ENCODE measurements at regions not wholly inside any gene's neighbourhood (a gene's known extent, or its start where the extent isn't known, plus 50 kb on each side); places are given as distances from the start of the nearest gene placed in this dataset.

DNA sequence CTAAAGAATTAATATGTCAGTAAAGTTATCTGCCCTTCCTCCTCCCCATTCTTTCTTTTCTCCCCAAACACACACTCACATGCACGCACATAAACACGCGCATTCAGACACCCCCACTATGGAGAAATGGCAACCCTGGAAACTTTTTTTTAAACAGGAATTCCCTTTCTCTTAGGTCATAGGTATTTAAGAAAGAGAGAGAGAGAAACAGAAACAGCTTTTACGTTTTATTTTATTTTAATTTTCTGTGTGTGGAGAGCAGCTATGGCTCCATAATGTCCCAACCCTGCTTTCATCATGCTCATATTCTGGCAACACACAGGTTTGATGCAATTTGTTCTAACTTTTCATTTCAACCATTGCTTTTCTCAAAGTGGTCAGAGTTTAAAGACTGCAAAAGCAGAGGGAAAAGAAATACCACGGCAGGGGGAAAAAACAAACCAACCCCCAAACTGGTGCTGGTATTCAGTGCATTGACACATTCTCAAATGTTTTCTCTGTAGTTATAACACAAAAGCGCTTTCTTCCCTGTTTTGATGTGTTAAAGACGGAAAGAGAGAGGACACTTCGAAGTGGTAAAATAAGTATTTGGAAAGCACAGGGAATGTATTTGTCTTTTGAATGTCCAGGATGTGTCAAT lies 126.0 kb upstream of the TMEM161B start:
- no peak for DNase-seq

DNA sequence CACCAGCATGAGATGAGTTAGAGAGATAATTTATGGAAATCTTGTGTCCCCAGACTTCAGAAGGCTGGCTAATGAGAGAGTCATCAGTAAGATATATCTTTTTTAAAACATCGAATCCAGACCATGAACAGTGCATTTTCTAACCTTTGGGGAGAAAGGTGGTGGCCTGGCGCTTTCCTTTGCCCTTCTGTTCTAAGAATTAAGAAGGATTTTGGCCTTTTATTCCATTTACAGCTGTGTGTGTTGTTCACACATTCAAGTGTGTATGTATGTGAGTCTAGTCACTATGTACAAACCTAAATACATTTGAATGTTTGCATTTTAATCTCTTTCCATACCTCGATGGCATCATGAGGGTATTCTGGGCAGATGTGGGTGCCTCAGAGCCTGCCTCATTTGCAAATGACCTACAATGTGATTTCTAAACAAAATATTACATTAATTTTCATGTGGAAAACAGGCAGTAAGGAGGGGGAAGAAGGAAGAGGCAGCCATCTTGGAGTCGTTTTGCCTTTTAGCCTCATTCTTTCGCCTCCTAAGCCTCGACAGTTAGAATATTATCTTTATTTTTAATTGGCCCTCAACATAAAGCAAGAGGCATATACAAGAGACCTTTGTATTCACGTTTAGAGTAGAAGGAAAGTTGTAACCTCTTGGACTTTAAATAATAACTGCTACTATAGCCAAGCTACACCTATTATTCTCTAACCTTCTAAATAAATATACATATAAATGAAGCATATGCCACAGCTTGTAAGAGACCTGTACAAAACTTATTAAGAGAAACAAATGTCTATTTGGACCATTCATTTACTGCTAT lies 125.3 kb upstream of the TMEM161B start:
- no peak for DNase-seq

DNA sequence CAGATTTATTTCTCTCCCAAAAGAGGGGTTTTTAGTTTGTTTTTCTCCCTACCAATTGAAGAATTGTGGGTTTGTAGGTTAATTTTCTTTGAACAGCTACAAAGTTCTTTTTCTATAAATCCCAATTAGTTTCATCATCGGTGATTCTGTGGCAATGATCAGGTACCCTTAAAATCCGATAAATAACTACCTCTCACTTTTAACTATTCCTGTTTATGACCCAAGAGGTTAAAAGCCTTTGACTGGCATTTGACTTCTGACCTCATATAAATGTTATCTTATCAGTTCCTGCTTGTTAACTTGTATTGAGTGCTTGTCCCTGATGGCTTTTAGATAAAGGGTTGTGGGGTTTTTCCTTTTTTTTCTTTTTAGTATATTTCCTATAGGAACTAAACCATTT lies 124.4 kb upstream of the TMEM161B start:
- no peak for DNase-seq

DNA sequence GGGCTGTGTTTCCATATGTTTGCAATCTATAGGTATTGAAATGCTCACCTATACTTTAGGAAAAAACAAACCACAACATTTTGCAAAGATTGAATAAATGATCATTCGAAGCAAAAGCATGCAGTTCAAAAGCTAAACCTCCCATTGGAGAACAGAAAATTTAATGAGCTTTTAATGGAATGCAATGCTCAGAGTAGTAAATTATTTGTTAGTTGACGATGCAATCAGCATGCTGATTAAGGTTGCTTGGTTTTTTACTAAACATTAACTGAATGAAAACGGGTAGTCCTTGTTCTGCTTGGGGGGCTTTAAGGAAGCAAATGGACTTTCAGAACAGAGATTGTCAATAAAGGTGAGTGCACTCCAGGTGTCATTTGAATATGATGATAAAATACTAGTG lies 123.3 kb upstream of the TMEM161B start:
- no peak for DNase-seq

DNA sequence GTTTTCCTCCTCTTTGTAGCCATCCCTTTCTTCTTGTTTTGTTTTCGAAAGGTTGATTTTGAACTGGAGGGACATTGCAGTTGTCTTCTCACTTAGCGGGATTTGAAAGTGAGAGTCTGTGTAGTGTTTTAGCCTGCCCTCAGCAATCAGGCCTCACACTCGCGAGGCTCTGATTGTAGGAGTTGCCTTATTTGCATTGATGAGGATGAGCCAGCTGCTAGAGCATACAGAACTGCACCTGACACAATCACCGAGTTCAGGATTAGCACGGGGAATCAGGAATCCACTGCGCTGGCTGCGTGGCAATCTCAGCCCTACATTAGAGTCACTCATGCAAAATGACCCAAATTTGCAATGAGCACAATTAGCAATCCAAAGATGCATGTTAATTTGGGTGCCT lies 122.5 kb upstream of the TMEM161B start:
- DNase-seq, result no peak

DNA sequence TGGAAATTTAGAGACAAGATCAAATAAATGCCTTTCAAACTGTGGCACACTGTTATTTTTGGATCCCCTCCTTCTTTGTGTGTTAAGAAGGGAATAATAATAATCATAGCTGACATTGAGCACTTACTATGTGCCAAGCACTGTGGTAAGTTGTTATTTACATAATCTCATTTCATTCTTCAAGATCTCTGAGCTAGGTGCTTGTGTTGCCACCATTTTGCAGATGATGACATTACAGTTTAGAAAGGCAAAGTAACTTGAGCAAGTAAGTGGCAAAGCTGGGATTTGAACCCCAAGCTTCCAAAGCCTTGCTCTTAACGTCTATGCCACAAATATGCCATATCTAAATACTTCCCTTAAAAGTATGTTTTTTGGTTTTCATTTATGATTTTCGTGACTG lies 121.8 kb upstream of the TMEM161B start:
- no peak for DNase-seq

DNA sequence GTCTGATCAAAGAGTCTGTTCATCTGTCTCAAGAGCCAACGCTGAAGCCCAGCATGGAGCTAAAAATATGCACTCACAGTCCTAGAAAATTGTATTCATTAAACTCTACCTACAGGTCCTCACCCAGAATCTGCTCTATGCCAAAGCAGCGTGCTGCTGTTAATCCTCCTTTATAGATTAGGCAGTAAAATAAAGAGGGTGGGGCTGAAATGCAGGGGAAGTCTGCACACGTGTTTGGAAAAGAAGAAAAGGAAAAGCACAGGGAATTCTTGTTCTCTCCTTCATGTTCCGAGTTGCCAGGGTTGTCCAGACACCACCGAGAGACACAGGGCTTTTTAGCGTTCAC lies 121.4 kb upstream of the TMEM161B start:
- DNase-seq, result no peak

DNA sequence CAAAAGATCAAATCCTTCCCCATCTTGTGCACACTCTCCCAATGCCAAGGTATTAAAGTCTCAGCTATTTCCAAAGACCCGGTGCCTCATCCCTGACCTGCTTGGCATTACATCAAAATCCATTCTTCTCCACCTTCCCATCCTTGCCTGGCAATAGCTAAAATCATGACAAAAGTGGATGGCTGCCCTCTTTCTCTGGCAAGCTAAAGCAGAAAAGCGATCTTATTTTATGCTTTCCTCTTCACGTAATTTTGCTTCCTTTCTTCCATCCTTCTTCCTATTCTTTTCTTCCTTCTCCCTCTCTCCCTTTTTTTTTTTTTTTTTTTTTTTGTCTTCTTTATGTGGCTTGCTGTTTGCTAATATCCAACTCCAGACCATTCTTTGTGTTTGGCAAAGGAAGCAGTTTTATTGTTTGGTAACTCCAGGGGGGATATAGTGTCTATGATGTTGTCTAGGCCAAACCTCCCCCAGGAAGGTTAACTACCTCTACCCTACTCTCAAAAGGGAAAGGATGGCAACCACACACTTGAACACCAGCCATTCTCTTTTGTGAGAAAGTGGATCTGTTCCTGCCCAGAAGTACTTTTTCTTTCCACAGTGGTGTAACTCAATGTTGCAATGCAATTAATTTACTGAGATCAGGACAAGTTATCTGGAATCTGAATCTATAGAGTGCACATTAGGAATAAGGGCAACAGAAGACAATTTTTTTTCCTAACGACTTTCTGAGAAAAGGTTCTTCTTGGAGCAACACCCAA lies 120.9 kb upstream of the TMEM161B start:
- no peak for DNase-seq

DNA sequence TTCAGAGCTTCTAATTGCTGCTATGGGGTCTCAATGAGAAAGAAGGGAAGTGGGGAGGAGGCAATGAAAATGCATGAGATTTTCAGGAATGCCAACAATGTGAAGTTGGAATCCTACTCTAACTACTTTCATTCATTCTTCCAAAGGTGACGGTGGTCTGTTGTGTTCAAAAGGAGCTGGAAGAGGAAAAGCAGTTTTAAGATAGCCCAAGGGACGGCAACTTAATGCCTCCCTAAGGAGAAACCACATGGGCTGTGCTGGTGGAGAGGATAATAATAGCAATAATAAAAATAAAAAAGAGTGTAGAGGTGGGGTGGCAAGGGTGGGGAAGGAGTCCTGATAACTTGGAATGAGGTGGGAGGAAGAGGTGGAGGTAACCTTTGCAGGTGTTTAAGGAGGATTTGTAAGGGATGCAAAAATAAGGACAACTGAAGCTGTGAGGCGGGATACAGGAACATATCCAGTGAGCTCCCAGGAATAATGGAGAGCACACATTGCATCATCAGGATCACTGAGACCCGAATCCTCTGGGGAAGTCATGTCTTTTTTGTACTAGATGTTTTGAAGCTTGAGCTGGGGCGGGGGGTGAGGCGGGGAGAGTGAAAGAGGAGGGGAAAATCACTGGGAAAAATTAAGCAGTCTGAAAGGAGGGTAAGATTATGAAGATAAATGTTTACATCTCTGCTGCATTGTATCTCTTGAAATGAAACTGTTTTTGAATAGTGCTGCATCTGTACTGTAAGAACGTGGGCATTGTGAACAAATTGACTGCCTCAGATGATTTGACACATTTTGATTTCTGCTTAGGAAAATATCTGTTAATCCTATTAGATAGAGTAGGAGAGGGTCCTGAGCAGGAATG lies 120.1 kb upstream of the TMEM161B start:
- no peak for DNase-seq

DNA sequence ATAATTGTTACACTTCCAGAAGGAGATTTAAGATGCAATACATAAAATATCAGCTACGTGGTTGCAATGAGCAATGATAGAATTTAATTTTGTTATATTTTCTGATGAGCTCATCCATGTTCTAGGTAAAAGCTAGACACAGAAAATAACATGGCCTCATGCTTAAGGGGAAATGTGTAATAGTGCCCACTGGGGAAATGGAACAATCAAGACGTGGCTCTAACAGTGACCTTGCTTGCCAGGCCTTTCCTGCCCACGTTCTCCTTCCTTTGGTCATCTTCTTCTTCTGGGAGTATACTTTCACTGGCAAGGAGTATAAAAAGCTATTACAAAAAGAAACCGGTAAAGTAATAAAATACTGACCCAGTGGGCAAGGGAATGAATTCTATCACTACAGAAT lies 116.2 kb upstream of the TMEM161B start:
- DNase-seq, result no peak

DNA sequence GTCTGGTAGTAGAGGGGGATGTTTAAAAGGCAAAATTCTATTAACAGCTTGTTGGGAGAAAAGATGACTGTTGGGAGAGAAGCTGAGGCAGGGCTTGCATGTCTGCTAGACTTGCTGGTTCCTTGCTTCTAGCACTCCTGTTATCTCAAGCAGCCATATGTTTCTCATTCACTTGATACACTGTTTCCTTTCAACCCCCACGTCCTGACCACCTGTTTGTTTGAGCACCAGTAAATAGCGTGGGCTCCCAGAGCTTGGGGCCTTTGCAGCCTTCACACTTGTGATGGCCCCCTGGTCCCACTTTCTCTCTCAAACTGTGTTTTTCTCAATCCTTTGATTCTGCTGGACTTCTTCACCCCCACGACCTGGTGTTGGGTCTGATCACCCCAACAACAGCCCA lies 111.7 kb upstream of the TMEM161B start:
- no peak for DNase-seq

DNA sequence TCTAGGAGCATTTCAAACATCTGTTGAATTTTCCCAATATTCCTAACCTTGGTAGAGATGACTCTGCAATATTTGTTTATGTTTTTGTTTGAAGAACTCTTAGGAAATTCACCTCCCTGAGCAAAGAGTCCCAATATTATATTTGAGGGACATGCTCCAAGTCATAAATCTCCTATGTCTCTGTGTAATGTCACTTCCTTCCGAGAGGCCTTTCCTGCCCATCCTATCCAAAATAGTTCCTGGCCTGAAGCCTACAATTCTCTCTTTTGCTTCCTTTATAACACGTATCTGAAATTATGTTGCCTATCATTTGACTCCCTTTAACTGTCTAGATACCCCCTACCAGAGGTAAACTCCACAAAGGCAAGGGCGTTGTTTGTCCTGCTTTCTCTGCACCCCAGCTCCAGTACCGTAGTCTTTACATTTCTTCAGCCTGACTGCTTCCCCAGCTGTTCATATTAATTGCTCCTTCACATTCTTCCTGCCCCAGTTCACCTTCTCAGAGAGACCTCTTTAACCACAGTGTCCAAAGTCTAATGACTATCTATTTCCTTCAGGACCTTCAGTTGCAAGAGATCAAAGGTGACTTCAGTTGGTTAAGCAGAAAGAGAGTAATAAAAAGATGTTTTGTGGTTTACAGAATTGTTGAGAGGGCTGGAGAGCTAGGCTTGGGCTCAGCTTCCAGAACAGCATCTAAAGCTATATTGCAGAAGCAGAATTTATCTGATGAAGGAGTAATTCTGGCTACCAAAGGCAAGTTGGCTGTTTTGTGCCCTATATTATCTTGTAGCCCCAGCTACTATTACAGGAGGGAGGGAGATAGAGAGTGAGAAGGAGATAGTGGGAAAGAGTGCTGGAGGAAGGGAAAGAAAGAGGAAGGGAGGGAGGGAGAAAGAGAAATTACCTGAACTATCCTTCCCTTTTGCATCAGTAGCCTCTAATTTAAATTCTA lies 109.3 kb upstream of the TMEM161B start:
- DNase-seq, result no peak

DNA sequence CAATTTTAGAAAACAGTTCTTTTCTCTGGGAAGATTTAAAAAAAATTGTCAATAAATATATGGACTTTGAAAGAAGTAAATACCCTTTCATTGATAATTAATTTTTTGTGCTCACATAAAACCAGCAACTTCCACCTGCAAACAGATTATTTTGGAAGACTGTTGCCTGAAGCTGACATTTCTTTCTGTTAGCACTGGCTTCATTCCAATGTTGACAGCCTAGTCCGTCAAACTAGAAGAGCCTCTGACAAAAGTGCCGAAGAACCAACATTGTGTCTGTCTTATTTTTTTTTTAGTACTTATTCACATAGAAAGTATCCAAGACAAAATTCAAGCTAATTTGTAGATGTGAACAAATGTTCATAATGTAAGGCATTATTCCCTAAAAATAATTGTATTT lies 108.6 kb upstream of the TMEM161B start:
- no peak for DNase-seq

DNA sequence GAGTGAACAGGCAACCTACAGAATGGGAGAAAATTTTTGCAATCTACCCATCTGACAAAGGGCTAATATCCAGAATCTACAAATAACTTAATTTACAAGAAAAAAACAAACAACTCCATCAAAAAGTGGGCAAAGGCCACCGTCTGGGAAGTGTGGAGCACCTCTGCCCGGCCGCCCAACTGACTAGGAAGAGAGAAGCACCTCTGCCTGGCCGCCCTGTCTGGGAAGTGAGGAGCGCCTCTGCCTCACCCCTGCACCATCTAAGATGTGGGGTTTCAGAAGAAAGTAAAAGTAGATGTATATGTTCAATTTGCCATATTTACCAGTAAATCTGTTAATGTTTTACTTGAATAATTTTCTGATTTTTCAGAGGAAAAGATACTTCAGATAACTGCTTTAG lies 108.1 kb upstream of the TMEM161B start:
- DNase-seq, result no peak

DNA sequence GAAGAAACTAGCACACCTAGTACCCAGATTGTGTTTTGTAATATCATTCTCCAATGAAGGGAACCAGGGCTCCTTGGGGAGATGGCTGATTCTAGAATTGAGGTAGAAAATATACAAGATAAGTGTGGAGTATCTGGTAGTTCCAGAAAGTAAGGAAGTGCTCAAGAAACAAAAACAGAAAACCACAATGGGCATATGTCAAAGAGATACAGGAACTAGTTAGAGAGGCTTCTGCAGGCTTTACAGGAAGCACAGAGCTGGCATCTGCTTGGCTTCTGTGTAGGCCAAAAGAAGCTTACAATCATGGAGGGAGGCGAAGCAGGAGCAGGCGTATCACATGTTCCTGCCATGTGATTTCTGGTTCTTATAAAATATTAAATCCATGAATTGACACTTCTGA lies 105.7 kb upstream of the TMEM161B start:
- DNase-seq, result no peak

DNA sequence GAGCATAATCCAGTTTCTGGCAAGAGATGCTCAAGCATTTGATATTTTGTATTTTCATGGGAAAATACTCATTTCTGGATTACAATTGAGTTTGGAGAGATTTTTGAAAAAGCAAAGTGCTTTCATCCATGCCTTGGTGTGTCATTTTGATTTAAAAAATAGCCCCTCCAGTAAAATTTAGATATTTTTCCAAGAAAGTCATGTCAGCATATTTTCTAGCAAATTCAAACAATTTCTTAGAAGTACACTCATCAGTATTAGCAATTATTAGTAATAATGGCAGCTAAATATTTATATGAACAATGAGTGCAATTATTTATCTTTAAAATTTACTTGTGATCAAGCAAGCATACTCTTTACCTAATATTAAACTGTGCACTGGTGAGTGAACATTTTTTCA lies 102.2 kb upstream of the TMEM161B start:
- DNase-seq, result no peak

DNA sequence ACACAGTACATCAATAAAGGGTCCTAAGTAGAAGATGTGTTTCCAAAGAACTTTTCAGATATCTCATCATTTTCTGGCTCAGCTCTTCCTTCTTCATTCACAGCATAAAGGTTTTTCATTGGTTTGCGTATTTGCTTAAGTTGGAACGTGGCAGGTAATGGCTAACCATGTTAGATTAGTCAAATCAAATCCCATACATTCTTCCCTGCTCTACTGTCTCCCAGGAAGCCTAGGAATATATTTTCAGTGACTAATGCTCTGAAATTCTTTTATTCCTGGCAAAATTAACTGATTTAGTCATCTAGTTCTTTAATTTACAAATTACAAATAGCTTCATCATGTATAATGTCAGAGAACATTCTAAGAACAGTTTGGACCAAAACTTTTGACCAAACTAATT lies 99.6 kb upstream of the TMEM161B start:
- no peak for DNase-seq

DNA sequence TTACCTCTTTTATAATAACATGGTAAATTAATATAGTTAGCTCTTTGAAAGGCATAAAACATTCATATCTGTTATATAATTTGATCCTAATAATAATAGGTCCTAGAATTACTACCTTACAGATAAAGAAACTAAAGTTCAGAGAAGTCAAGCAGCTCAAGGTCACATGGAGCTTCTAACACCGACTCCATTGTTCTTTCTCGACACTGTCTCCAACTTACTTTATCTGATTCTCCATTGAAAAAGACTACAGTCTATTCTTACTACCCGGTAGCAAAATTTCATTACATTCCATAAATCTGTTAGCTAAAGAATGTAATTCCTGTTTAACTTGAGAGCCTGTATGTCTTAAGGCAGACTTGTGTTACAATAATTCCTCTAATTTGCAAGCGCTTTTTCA lies 96.3 kb upstream of the TMEM161B start:
- DNase-seq, result no peak

DNA sequence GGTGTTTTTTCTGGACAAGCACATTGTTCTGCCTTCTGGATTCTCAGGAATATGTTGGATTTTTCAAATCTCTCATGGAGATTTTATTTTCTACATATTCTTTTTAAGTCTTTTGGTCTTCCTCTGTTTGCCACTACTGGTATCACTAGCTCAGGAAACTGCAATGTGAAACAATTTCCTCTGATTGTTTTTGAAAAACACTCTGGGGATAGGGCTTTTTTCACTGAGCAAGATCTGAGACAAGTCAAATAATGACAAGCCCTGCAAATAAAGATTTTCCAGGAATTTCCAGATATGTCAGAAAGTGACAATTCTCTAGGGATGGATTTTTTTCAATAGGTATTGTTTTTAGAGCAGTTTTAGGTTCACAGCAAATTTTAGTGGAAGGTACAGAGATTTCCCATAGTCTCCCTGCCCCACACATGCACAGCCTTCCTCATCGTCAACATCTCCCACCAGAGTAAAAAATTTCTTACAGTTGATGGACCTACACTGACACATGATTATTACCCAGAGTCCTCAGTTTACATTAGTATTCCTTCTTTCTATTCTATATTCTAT lies 86.9 kb upstream of the TMEM161B start:
- no peak for DNase-seq

DNA sequence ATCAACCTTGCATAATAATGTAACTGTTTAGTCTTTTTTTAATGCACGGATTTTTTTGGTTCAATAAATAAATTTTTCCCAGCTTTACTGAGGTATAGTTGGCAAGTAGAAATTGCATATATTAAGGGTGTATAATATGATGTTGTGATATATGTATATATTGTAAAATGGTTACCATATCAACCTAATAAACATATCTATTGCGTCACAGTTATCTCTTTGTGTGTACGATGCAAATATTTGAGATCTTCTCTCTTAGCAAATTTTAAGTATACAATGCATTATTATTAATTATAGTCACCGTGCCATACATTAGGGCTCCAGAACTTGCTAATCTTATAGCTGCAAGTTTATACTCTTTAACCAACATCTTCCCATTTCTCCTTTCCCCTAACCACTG lies 57.2 kb upstream of the TMEM161B start:
- no peak for DNase-seq

DNA sequence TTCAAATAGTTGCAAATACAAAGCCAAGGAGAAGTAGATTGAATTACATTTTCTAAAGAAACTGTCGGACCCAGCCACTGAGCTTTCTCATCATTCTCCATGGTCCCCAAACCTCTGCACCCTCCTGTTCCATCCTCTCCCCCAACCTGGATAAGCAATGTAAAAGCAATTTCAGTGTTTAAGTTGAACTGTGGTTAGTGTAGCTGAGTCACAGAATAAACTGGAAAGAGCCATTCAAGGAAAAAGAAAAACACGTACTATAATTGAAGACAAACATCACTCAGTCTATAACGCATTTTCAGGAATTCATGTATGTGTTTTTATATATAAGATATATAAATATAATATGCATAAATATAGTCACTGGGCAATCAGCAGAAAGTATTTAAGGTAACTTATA lies 54.1 kb upstream of the TMEM161B start:
- DNase-seq, result no peak

All from NCI-H187 treated with DMSO at 0.1 percent for 48 hours (cell line).